ENCODE measurements at regions not wholly inside any gene's neighbourhood (a gene's known extent, or its start where the extent isn't known, plus 50 kb on each side); places are given as distances from the start of the nearest gene placed in this dataset.

GRCh38 chr6:168145747-168146596 is 67.0 kb upstream of the FRMD1 start:
- DNase-seq (ENCODE audit: extremely low spot score), result no peak
- ChIA-PET POLR2A (interaction anchor here (1.0 kb wide), 1 partner anchor 8 kb away, joined by 3 read pairs; no protein-coding TSS in a partner anchor), CTCF (interaction anchor here (0.6 to 1.0 kb wide), 3 partner anchors 12 to 170 kb away, joined by 3 to 4 read pairs (median 3); no protein-coding TSS in a partner anchor)
- no peak for TF ChIP-seq ZNF384 (IDR thresholded peaks at IDR 0.05)
- TF ChIP-seq TARDBP (IDR thresholded peaks at IDR 0.05), result no peak
- TF ChIP-seq HDGF (IDR thresholded peaks at IDR 0.05; ENCODE audit: borderline replicate concordance), result no peak

GRCh38 chr6:168139121-168139520 is 60.1 kb upstream of the FRMD1 start:
- ChIA-PET POLR2A (no interaction called here), CTCF (interaction anchor here (0.7 kb wide), 1 partner anchor 114 kb away, joined by 3 read pairs; no protein-coding TSS in a partner anchor)
- TF ChIP-seq FOXM1 (IDR thresholded peaks at IDR 0.05; ENCODE audit: borderline replicate concordance), result no peak
- TF ChIP-seq SP1 (IDR thresholded peaks at IDR 0.05), result no peak
- no peak for TF ChIP-seq TARDBP (IDR thresholded peaks at IDR 0.05)
- no peak for TF ChIP-seq SUZ12 (IDR thresholded peaks at IDR 0.05)
- no peak for TF ChIP-seq FOXA1 (IDR thresholded peaks at IDR 0.05)
- TF ChIP-seq HDGF (IDR thresholded peaks at IDR 0.05; ENCODE audit: borderline replicate concordance), result no peak
- TF ChIP-seq FOXK2 (IDR thresholded peaks at IDR 0.05), result no peak
- TF ChIP-seq CTBP1 (IDR thresholded peaks at IDR 0.05; ENCODE audit: borderline replicate concordance), result no peak
- TF ChIP-seq L3MBTL2 (conservative IDR thresholded peaks at IDR 0.05), result no peak
- no peak for TF ChIP-seq BHLHE40 (IDR thresholded peaks at IDR 0.05; ENCODE audit: borderline replicate concordance)
- no peak for TF ChIP-seq NFRKB (IDR thresholded peaks at IDR 0.05)
- no peak for TF ChIP-seq ELF4 (IDR thresholded peaks at IDR 0.05)
- no peak for TF ChIP-seq PKNOX1 (IDR thresholded peaks at IDR 0.05)
- TF ChIP-seq ZNF384 (IDR thresholded peaks at IDR 0.05), result no peak
- TF ChIP-seq LEF1 (IDR thresholded peaks at IDR 0.05; ENCODE audit: borderline replicate concordance), result no peak
- DNase-seq (ENCODE audit: extremely low spot score), result no peak

GRCh38 chr6:168138436-168138835 is 59.4 kb upstream of the FRMD1 start:
- TF ChIP-seq LEF1 (IDR thresholded peaks at IDR 0.05; ENCODE audit: borderline replicate concordance) (no peak), BHLHE40 (IDR thresholded peaks at IDR 0.05; ENCODE audit: borderline replicate concordance) (no peak), CTBP1 (IDR thresholded peaks at IDR 0.05; ENCODE audit: borderline replicate concordance) (no peak), ZNF384 (IDR thresholded peaks at IDR 0.05) (no peak), FOXA1 (IDR thresholded peaks at IDR 0.05) (no peak), NFRKB (IDR thresholded peaks at IDR 0.05) (no peak), ARNT (IDR thresholded peaks at IDR 0.05) (no peak), SUZ12 (IDR thresholded peaks at IDR 0.05) (no peak), ELF4 (IDR thresholded peaks at IDR 0.05) (no peak), PKNOX1 (IDR thresholded peaks at IDR 0.05) (no peak), HDGF (IDR thresholded peaks at IDR 0.05; ENCODE audit: borderline replicate concordance) (no peak), FOXK2 (IDR thresholded peaks at IDR 0.05) (no peak), FOXM1 (IDR thresholded peaks at IDR 0.05; ENCODE audit: borderline replicate concordance) (no peak), TARDBP (IDR thresholded peaks at IDR 0.05) (no peak), SP1 (IDR thresholded peaks at IDR 0.05) (no peak), L3MBTL2 (conservative IDR thresholded peaks at IDR 0.05) (no peak)
- no peak for DNase-seq (ENCODE audit: extremely low spot score)
- POLR2A ChIA-PET, result interaction anchor here (0.9 kb wide), 1 partner anchor 8 kb away, joined by 3 read pairs; no protein-coding TSS in a partner anchor
- CTCF ChIA-PET, result interaction anchor here (0.6 kb wide), 1 partner anchor 94 kb away, joined by 3 read pairs; no protein-coding TSS in a partner anchor

- ChIA-PET CTCF (no interaction called here), POLR2A (no interaction called here)
- DNase-seq (ENCODE audit: extremely low spot score), result no peak
- TF ChIP-seq FOXM1 (IDR thresholded peaks at IDR 0.05; ENCODE audit: borderline replicate concordance) (no peak), CTBP1 (IDR thresholded peaks at IDR 0.05; ENCODE audit: borderline replicate concordance) (no peak)
These were observed 58.0 kb upstream of the FRMD1 start for GRCh38 chr6:168137024-168137423.

- TF ChIP-seq LEF1 (IDR thresholded peaks at IDR 0.05; ENCODE audit: borderline replicate concordance), result no peak
- no peak for TF ChIP-seq PKNOX1 (IDR thresholded peaks at IDR 0.05)
- TF ChIP-seq ZNF384 (IDR thresholded peaks at IDR 0.05), result no peak
- TF ChIP-seq BHLHE40 (IDR thresholded peaks at IDR 0.05; ENCODE audit: borderline replicate concordance), result no peak
- no peak for TF ChIP-seq SP1 (IDR thresholded peaks at IDR 0.05)
- TF ChIP-seq NFRKB (IDR thresholded peaks at IDR 0.05), result no peak
- no peak for TF ChIP-seq ELF4 (IDR thresholded peaks at IDR 0.05)
- no peak for TF ChIP-seq FOXA1 (IDR thresholded peaks at IDR 0.05)
- TF ChIP-seq SUZ12 (IDR thresholded peaks at IDR 0.05), result no peak
- TF ChIP-seq TARDBP (IDR thresholded peaks at IDR 0.05), result no peak
- TF ChIP-seq ARNT (IDR thresholded peaks at IDR 0.05), result no peak
- no peak for TF ChIP-seq FOXM1 (IDR thresholded peaks at IDR 0.05; ENCODE audit: borderline replicate concordance)
- no peak for TF ChIP-seq CTBP1 (IDR thresholded peaks at IDR 0.05; ENCODE audit: borderline replicate concordance)
- TF ChIP-seq FOXK2 (IDR thresholded peaks at IDR 0.05), result no peak
- TF ChIP-seq HDGF (IDR thresholded peaks at IDR 0.05; ENCODE audit: borderline replicate concordance), result no peak
- TF ChIP-seq L3MBTL2 (conservative IDR thresholded peaks at IDR 0.05), result no peak
- ChIA-PET CTCF (no interaction called here), POLR2A (no interaction called here)
- DNase-seq (ENCODE audit: extremely low spot score), result no peak
These were observed 57.6 kb upstream of the FRMD1 start for GRCh38 chr6:168136622-168137021.

- no peak for DNase-seq (ENCODE audit: extremely low spot score)
- TF ChIP-seq L3MBTL2 (conservative IDR thresholded peaks at IDR 0.05), result no peak
- no peak for TF ChIP-seq SP1 (IDR thresholded peaks at IDR 0.05)
- TF ChIP-seq FOXA1 (IDR thresholded peaks at IDR 0.05), result no peak
- no peak for TF ChIP-seq ARNT (IDR thresholded peaks at IDR 0.05)
- TF ChIP-seq NFRKB (IDR thresholded peaks at IDR 0.05), result no peak
- no peak for TF ChIP-seq FOXK2 (IDR thresholded peaks at IDR 0.05)
- no peak for TF ChIP-seq HDGF (IDR thresholded peaks at IDR 0.05; ENCODE audit: borderline replicate concordance)
- CTCF ChIA-PET, result no interaction called here
- POLR2A ChIA-PET, result no interaction called here
These were observed 57.0 kb upstream of the FRMD1 start for GRCh38 chr6:168136001-168136400.
